ENCODE measurements at regions not wholly inside any gene's neighbourhood (a gene's known extent, or its start where the extent isn't known, plus 50 kb on each side); places are given as distances from the start of the nearest gene placed in this dataset.

GRCh38 chr16:65525707-65526106 lies 403.8 kb upstream of the CDH11 start:
- ChIA-PET CTCF (no interaction called here), POLR2A (no interaction called here)
- peaks cover 42% of the 10 kb centered on the region for H3K4me1 Mint-ChIP-seq
- TF ChIP-seq ZBTB21 (CRISPR knock-in tag; IDR thresholded peaks at IDR 0.05; ENCODE audit: borderline replicate concordance) = no peak
- no peak for TF ChIP-seq NR3C1 (CRISPR knock-in tag; conservative IDR thresholded peaks at IDR 0.05; ENCODE audit: low read depth)
- TF ChIP-seq ELF4 (CRISPR knock-in tag; IDR thresholded peaks at IDR 0.05; ENCODE audit: low read depth) = no peak
- no peak for TF ChIP-seq USF2 (CRISPR knock-in tag; IDR thresholded peaks at IDR 0.05)
- no peak for TF ChIP-seq TP53 (CRISPR knock-in tag; IDR thresholded peaks at IDR 0.05)
- DNase-seq (ENCODE audit: low spot score) (no peak), ATAC-seq (no peak)
- no peak overlapping the region for H3K4me3 Mint-ChIP-seq
- H3K27ac Mint-ChIP-seq = no peak overlapping the region
- no peaks in the 10 kb centered on the region; the same call in 1 of the 2 replicates for H3K27me3 Mint-ChIP-seq (ENCODE audit: low read depth)
- H3K36me3 Mint-ChIP-seq = peaks cover 8% of the 10 kb centered on the region
- peaks cover 10% of the 10 kb centered on the region for H3K9me3 Mint-ChIP-seq

- Mint-ChIP-seq H3K4me3 (no peak overlapping the region), H3K9me3 (peaks cover 10% of the 10 kb centered on the region), H3K27me3 (ENCODE audit: low read depth) (peaks cover 3% of the 10 kb centered on the region; the same call in 1 of the 2 replicates), H3K36me3 (peaks cover 8% of the 10 kb centered on the region), H3K4me1 (peaks cover 49% of the 10 kb centered on the region), H3K27ac (no peak overlapping the region)
- ATAC-seq = no peak
- POLR2A ChIA-PET = no interaction called here
- CTCF ChIA-PET = no interaction called here
- no peak for TF ChIP-seq ZBTB43 (CRISPR knock-in tag; IDR thresholded peaks at IDR 0.05)
- no peak for TF ChIP-seq IRF2 (CRISPR knock-in tag; IDR thresholded peaks at IDR 0.05; ENCODE audit: borderline replicate concordance, low read depth)
- TF ChIP-seq SP1 (CRISPR knock-in tag; conservative IDR thresholded peaks at IDR 0.05) = no peak
- no peak for TF ChIP-seq AR (CRISPR knock-in tag; IDR thresholded peaks at IDR 0.05)
- no peak for TF ChIP-seq CTCF (IDR thresholded peaks at IDR 0.05)
- no peak for TF ChIP-seq PREB (CRISPR knock-in tag; IDR thresholded peaks at IDR 0.05; ENCODE audit: borderline replicate concordance)
- TF ChIP-seq NFYB (CRISPR knock-in tag; conservative IDR thresholded peaks at IDR 0.05; ENCODE audit: low read depth) = no peak
- TF ChIP-seq ARID4B (CRISPR knock-in tag; IDR thresholded peaks at IDR 0.05; ENCODE audit: borderline replicate concordance) = no peak
- no peak for TF ChIP-seq USF2 (CRISPR knock-in tag; IDR thresholded peaks at IDR 0.05)
- no peak for TF ChIP-seq PRDM15 (CRISPR knock-in tag; IDR thresholded peaks at IDR 0.05)
- DNase-seq (ENCODE audit: low spot score) = no peak
These were observed 403.1 kb upstream of the CDH11 start for GRCh38 chr16:65524997-65525396.

Data from WTC11 (cell line).